HEK293 (cell line): ENCODE measurements at regions not wholly inside any gene's neighbourhood (a gene's known extent, or its start where the extent isn't known, plus 50 kb on each side); places are given as distances from the start of the nearest gene placed in this dataset.

Source experiments
- CTCF ChIA-PET: fragments of 350-600 bp; formaldehyde crosslinking; extraction: SDS; loops from one replicate; lab custom pipeline; 2021; ENCODE audit warnings: antibody characterized with exemption; lab: Yijun Ruan, JAX
- POLR2A ChIA-PET: fragments of 300-600 bp; formaldehyde crosslinking; extraction: SDS; loops from one replicate; lab custom pipeline; 2020; ENCODE audit warnings: antibody characterized with exemption, inconsistent platforms; lab: Yijun Ruan, JAX
- H3K27ac ChIP-seq: fragments of 200-500 bp; sonication (Bioruptor generic); 2 replicates; pipeline ENCODE4 v1.5.1; 2014; ENCODE audit warnings: low read depth, low read length, control low read depth, inconsistent platforms; ENCODE audit errors: extremely low read depth
- H3K36me3 ChIP-seq, 2 experiments: fragments of 200-500 bp in 1 of 2; sonication (Bioruptor generic) in 1 of 2; 1 replicate in 1 of 2; 2 replicates in 1 of 2; pipeline ENCODE4 v1.5.1; 2014 to 2017; ENCODE audit warnings: inconsistent platforms in 2 of 2, low read length in 2 of 2; ENCODE audit not compliant: control insufficient read depth in 2 of 2, insufficient read depth in 1 of 2
- H3K4me1 ChIP-seq: fragments of 200-500 bp; sonication (Bioruptor generic); 2 replicates; pipeline ENCODE4 v1.5.1; 2014; ENCODE audit warnings: mild to moderate bottlenecking, low read length, inconsistent platforms; ENCODE audit not compliant: control insufficient read depth, insufficient read depth
- H3K4me3 ChIP-seq: 2 replicates; pipeline ENCODE4 v1.5.1; 2011; ENCODE audit warnings: low read depth, mild to moderate bottlenecking, control low read depth, low read length, moderate library complexity
- H3K9me3 ChIP-seq: fragments of 200-500 bp; sonication (Bioruptor generic); 2 replicates; pipeline ENCODE4 v1.5.1; 2014; ENCODE audit warnings: low read depth, low read length, inconsistent platforms; ENCODE audit not compliant: control insufficient read depth, insufficient read depth
- BCL6B ChIP-seq: fragments of 450-650 bp; formaldehyde crosslinking; IDR thresholded peaks from 2 replicates; pipeline ENCODE4 v1.5.1; 2017; ENCODE audit warnings: missing biosample characterization, missing genetic modification characterization
- GLIS2 ChIP-seq: fragments of 450-650 bp; formaldehyde crosslinking; IDR thresholded peaks from 2 replicates; pipeline ENCODE4 v1.5.1; 2016; ENCODE audit warnings: missing biosample characterization, missing genetic modification characterization
- OSR2 ChIP-seq: fragments of 450-650 bp; formaldehyde crosslinking; IDR thresholded peaks from 2 replicates; pipeline ENCODE4 v1.5.1; 2016; ENCODE audit warnings: missing biosample characterization, missing genetic modification characterization
- OVOL3 ChIP-seq: fragments of 450-650 bp; formaldehyde crosslinking; IDR thresholded peaks from 2 replicates; pipeline ENCODE4 v1.5.1; 2016; ENCODE audit warnings: missing biosample characterization, missing genetic modification characterization
- ZBTB10 ChIP-seq: fragments of 450-650 bp; formaldehyde crosslinking; IDR thresholded peaks from 2 replicates; pipeline ENCODE4 v1.5.1; 2016; ENCODE audit warnings: missing biosample characterization, missing genetic modification characterization
- ZBTB8A ChIP-seq: fragments of 450-650 bp; formaldehyde crosslinking; IDR thresholded peaks from 2 replicates; pipeline ENCODE4 v1.5.1; 2016; ENCODE audit warnings: missing biosample characterization, missing genetic modification characterization
- ZNF121 ChIP-seq: fragments of 450-650 bp; formaldehyde crosslinking; IDR thresholded peaks from 2 replicates; pipeline ENCODE4 v1.5.1; 2016; ENCODE audit warnings: missing biosample characterization, missing genetic modification characterization
- ZNF184 ChIP-seq: fragments of 450-650 bp; IDR thresholded peaks from 2 replicates; pipeline ENCODE4 v1.5.1; 2018; ENCODE audit warnings: missing biosample characterization, mild to moderate bottlenecking, missing genetic modification characterization
- ZNF202 ChIP-seq: fragments of 450-650 bp; formaldehyde crosslinking; IDR thresholded peaks from 2 replicates; pipeline ENCODE4 v1.5.1; 2016; ENCODE audit warnings: missing biosample characterization, missing genetic modification characterization, borderline replicate concordance
- ZNF211 ChIP-seq: fragments of 450-650 bp; formaldehyde crosslinking; IDR thresholded peaks from 2 replicates; pipeline ENCODE4 v1.5.1; 2016; ENCODE audit warnings: low read depth, missing biosample characterization, missing genetic modification characterization
- ZNF341 ChIP-seq: fragments of 450-650 bp; formaldehyde crosslinking; IDR thresholded peaks from 2 replicates; pipeline ENCODE4; 2016; ENCODE audit warnings: low read depth, missing biosample characterization, missing genetic modification characterization
- ZNF354C ChIP-seq: fragments of 450-650 bp; formaldehyde crosslinking; IDR thresholded peaks from 2 replicates; pipeline ENCODE4 v1.5.1; 2016; ENCODE audit warnings: missing biosample characterization, missing genetic modification characterization, low read depth, borderline replicate concordance
- ZNF433 ChIP-seq: fragments of 450-650 bp; formaldehyde crosslinking; IDR thresholded peaks from 2 replicates; pipeline ENCODE4 v1.5.1; 2016; ENCODE audit warnings: missing biosample characterization, missing genetic modification characterization, low read depth
- ZNF501 ChIP-seq: fragments of 450-650 bp; formaldehyde crosslinking; IDR thresholded peaks from 2 replicates; pipeline ENCODE4 v1.5.1; 2016; ENCODE audit warnings: missing biosample characterization, missing genetic modification characterization
- ZNF514 ChIP-seq: fragments of 450-650 bp; formaldehyde crosslinking; IDR thresholded peaks from 2 replicates; pipeline ENCODE4 v1.5.1; 2016; ENCODE audit warnings: missing biosample characterization, missing genetic modification characterization
- ZNF529 ChIP-seq: fragments of 450-650 bp; formaldehyde crosslinking; IDR thresholded peaks from 2 replicates; pipeline ENCODE4 v1.5.1; 2017; ENCODE audit warnings: missing genetic modification characterization, missing biosample characterization; ENCODE audit not compliant: insufficient replicate concordance
- ZNF544 ChIP-seq: fragments of 450-650 bp; formaldehyde crosslinking; IDR thresholded peaks from 2 replicates; pipeline ENCODE4 v1.5.0; 2017; ENCODE audit warnings: missing biosample characterization, missing genetic modification characterization
- ZNF555 ChIP-seq: fragments of 450-650 bp; formaldehyde crosslinking; conservative IDR thresholded peaks from 2 replicates; pipeline ENCODE4 v1.5.1; 2017; ENCODE audit warnings: missing biosample characterization, mild to moderate bottlenecking, missing genetic modification characterization, inconsistent platforms
- ZSCAN4 ChIP-seq: fragments of 450-650 bp; formaldehyde crosslinking; IDR thresholded peaks from 2 replicates; pipeline ENCODE4 v1.5.1; 2017; ENCODE audit warnings: missing biosample characterization, missing genetic modification characterization

DNA sequence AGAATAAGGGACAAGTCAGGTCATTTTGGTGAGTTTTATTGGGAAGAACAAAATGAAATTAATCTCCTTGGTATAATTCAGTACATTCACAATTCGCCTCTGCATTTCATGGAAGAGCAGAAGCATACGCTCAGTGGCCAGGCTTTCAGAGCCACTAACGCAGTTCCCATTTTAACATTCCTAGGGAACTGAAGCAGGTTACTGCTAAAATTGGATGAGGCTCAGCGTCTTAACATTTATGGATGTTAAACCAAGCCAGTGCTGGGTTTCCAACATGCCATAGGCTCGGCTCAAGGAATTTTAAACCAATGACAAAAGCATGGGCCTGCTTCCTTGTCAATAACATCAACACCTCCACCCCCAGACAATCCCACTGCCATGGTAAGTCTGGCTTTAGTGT is 172.7 kb upstream of the PRICKLE2 start (continued):
- TF ChIP-seq ZBTB10 (tag by site-specific recombination): no peak
- no peak for TF ChIP-seq BCL6B (tag by site-specific recombination)
- no peak for TF ChIP-seq ZNF211 (tag by site-specific recombination)
- TF ChIP-seq, all 188 proteins: peak for 0

DNA sequence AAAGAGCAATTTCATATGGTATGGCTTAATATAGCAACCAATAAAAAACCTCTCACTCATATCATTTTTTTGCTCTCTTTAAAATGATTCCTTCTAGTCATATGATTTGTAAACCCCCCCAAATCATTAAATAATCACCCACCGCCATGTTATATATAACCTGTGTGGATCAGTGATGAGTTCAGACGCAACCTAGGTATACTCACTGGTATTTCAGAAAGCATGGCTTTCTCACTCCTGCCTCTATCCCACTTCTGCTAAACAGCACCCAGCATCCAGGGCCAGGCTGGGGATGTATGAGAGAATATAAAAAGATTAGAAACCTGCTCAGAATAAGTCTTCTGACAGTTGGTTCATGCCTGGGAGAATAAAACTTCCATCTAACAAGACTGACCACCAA is 172.3 kb upstream of the PRICKLE2 start:
- Histone ChIP-seq H3K27ac (no peak overlapping the region), H3K4me3 (no peak overlapping the region), H3K4me1 (peaks cover 3% of the 10 kb centered on the region; the same call in 1 of the 2 replicates), H3K36me3 (no peaks in the 10 kb centered on the region), H3K9me3 (no peaks in the 10 kb centered on the region)
- CTCF ChIA-PET: interaction anchor here (0.5 to 1.5 kb wide), 8 partner anchors 13 to 369 kb away, joined by 3 to 6 read pairs (median 3); no protein-coding TSS in a partner anchor
- no peak for TF ChIP-seq ZNF501 (tag by site-specific recombination)
- TF ChIP-seq ZNF202 (tag by site-specific recombination): no peak
- no peak for TF ChIP-seq ZNF184
- no peak for TF ChIP-seq ZNF341 (tag by site-specific recombination)
- POLR2A ChIA-PET: no interaction called here

DNA sequence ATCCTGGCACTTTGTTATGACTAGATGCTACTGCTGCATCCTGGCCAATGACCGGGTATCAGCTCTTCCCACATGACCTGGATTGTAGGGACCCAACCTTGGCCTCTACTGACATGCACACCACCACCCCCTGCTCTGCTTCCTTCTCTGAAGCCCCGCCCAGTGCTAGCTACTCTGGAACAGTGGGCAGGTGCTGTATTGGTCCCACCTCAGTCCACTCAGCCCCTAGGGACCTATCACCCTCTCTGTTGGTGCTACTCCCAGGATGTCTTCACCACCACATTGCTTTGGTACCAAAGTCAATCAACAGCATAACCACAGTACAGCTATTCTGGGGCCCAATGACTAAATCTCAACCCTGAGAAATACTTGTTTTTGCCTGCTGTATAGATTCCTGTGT is 170.2 kb upstream of the PRICKLE2 start:
- CTCF ChIA-PET: interaction anchor here (0.5 to 1.2 kb wide), 4 partner anchors 89 to 172 kb away, joined by 3 to 7 read pairs (median 4); no protein-coding TSS in a partner anchor
- no peaks in the 10 kb centered on the region for H3K9me3 ChIP-seq
- TF ChIP-seq ZNF514 (tag by site-specific recombination) (no peak), ZBTB8A (tag by site-specific recombination) (no peak), ZNF433 (tag by site-specific recombination) (no peak), ZNF121 (tag by site-specific recombination) (no peak), ZNF354C (tag by site-specific recombination) (no peak), OVOL3 (tag by site-specific recombination) (no peak), OSR2 (tag by site-specific recombination) (no peak), GLIS2 (tag by site-specific recombination) (no peak), ZNF555 (tag by site-specific recombination) (no peak), ZNF529 (no peak), ZNF544 (tag by site-specific recombination) (no peak), ZSCAN4 (tag by site-specific recombination) (no peak)
- TF ChIP-seq, all 188 proteins: peak for 0
- H3K36me3 ChIP-seq: no peaks in the 10 kb centered on the region
- no peak overlapping the region for H3K4me3 ChIP-seq
- POLR2A ChIA-PET: no interaction called here
- no peak overlapping the region for H3K27ac ChIP-seq
- peaks cover 3% of the 10 kb centered on the region; the same call in 1 of the 2 replicates for H3K4me1 ChIP-seq
